ENCODE measurements at regions not wholly inside any gene's neighbourhood (a gene's known extent, or its start where the extent isn't known, plus 50 kb on each side); places are given as distances from the start of the nearest gene placed in this dataset.

DNA sequence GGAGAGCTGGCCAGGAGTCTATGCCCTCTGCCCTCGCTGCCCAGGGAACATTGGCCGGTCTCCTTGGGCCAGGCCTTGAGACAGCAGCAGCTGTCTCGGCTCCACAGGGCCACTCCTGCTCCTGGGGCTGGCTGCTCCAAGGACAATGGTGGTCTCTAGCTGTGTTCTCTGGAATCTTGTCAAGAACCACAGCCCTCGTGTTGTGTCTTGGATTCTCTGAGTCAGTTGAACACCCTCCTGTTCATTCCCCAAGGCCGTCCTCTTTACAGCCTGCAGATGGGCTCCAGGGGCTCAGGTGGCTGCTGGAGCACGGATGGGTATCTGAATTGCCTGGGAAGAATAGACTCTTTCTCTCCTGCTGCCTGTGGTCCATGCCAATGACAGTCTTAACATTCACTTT lies 511.1 kb downstream of the GLRX3 start:
- H3K79me1 ChIP-seq (replicated peaks; ENCODE audit: low read length, poor library complexity, severe bottlenecking), result no peaks in the 10 kb centered on the region
- H3K9ac ChIP-seq (ENCODE audit: low read length), result no peak overlapping the region
- no peak overlapping the region for H3K14ac ChIP-seq (ENCODE audit: low read length in 2 of 2)
- no peak overlapping the region for H3K4ac ChIP-seq (ENCODE audit: low read depth in 1 of 2, low read length in 2 of 2)
- 83% methylated on average over 6 of the region's 6 CpGs for WGBS
- H2BK5ac ChIP-seq (ENCODE audit: low read depth, low read length, poor library complexity, severe bottlenecking), result no peak overlapping the region
- H2BK15ac ChIP-seq (ENCODE audit: low read depth, poor library complexity, severe bottlenecking), result no peak overlapping the region
- no peaks in the 10 kb centered on the region for H3K27me3 ChIP-seq (ENCODE audit: control insufficient read depth in 1 of 2, insufficient read depth in 1 of 2, low read length in 2 of 2)
- no peak for DNase-seq
- H4K8ac ChIP-seq (ENCODE audit: low read length), result no peak overlapping the region
- no peak overlapping the region for H2AK5ac ChIP-seq (ENCODE audit: low read length, severe bottlenecking)
- no peaks in the 10 kb centered on the region for H3K36me3 ChIP-seq (ENCODE audit: control insufficient read depth in 1 of 2, insufficient read depth in 2 of 2, low read depth in 1 of 2, low read length in 2 of 2)
- no peak overlapping the region for H2BK12ac ChIP-seq (ENCODE audit: low read length in 2 of 2)
- H3K9me3 ChIP-seq (ENCODE audit: control insufficient read depth, low read length), result peaks cover 32% of the 10 kb centered on the region
- no peak overlapping the region for H3K27ac ChIP-seq (ENCODE audit: low read length, poor library complexity, severe bottlenecking)
- no peak overlapping the region for H4K91ac ChIP-seq (ENCODE audit: low read length)
- H3K4me3 ChIP-seq (ENCODE audit: insufficient read depth in 1 of 2, low read depth in 1 of 2, low read length in 2 of 2), result no peak overlapping the region
- no peaks in the 10 kb centered on the region for H3K4me1 ChIP-seq (ENCODE audit: control insufficient read depth, insufficient read depth, low read depth, low read length)
- no peak overlapping the region for H3K23ac ChIP-seq (ENCODE audit: low read length in 2 of 2)
- H2BK120ac ChIP-seq (ENCODE audit: low read depth, low read length), result no peak overlapping the region
- H3K4me2 ChIP-seq (ENCODE audit: low read length, poor library complexity, severe bottlenecking), result no peak overlapping the region
- no peak overlapping the region for H3K18ac ChIP-seq (ENCODE audit: low read depth in 1 of 2, low read length in 2 of 2)
- H2AFZ ChIP-seq (ENCODE audit: low read depth, low read length), result no peak overlapping the region

DNA sequence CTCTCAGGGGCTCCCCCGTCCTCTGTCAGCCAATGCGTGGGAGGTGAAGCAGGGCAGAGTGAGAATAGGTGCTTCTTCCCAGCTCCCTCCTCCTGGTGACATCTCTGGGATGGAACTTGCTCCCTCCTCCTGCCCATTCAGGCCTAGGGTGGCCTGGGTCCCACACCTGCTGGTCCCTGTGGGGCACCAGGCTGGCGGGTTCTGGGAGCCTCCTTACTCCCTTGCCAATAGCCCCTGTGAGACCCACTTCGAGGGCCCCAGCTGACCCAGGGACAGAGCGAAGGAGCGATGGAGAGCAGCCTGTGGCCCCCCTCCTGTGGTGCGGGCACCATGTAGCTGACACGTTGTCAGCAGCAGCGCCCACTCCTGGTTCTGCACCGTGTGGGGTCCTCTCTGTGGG lies 512.6 kb downstream of the GLRX3 start:
- Histone ChIP-seq H3K23ac (ENCODE audit: low read length in 2 of 2) (no peak overlapping the region), H4K8ac (ENCODE audit: low read length) (no peak overlapping the region), H3K4me1 (ENCODE audit: control insufficient read depth, insufficient read depth, low read depth, low read length) (no peaks in the 10 kb centered on the region), H2BK120ac (ENCODE audit: low read depth, low read length) (no peak overlapping the region), H3K79me1 (replicated peaks; ENCODE audit: low read length, poor library complexity, severe bottlenecking) (no peaks in the 10 kb centered on the region), H3K36me3 (ENCODE audit: control insufficient read depth in 1 of 2, insufficient read depth in 2 of 2, low read depth in 1 of 2, low read length in 2 of 2) (no peaks in the 10 kb centered on the region), H3K9ac (ENCODE audit: low read length) (no peak overlapping the region), H3K18ac (ENCODE audit: low read depth in 1 of 2, low read length in 2 of 2) (no peak overlapping the region), H3K27me3 (ENCODE audit: control insufficient read depth in 1 of 2, insufficient read depth in 1 of 2, low read length in 2 of 2) (no peaks in the 10 kb centered on the region), H2BK5ac (ENCODE audit: low read depth, low read length, poor library complexity, severe bottlenecking) (no peak overlapping the region), H3K14ac (ENCODE audit: low read length in 2 of 2) (no peak overlapping the region), H2AFZ (ENCODE audit: low read depth, low read length) (no peak overlapping the region), H3K9me3 (ENCODE audit: control insufficient read depth, low read length) (peaks cover 22% of the 10 kb centered on the region), H3K4me2 (ENCODE audit: low read length, poor library complexity, severe bottlenecking) (no peak overlapping the region), H3K4me3 (ENCODE audit: insufficient read depth in 1 of 2, low read depth in 1 of 2, low read length in 2 of 2) (no peak overlapping the region), H3K4ac (ENCODE audit: low read depth in 1 of 2, low read length in 2 of 2) (no peak overlapping the region), H2BK15ac (ENCODE audit: low read depth, poor library complexity, severe bottlenecking) (no peak overlapping the region), H3K27ac (ENCODE audit: low read length, poor library complexity, severe bottlenecking) (no peak overlapping the region), H4K91ac (ENCODE audit: low read length) (no peak overlapping the region), H2BK12ac (ENCODE audit: low read length in 2 of 2) (no peak overlapping the region), H2AK5ac (ENCODE audit: low read length, severe bottlenecking) (no peak overlapping the region)
- no peak for DNase-seq
- 73% methylated on average over 10 of the region's 10 CpGs for WGBS

DNA sequence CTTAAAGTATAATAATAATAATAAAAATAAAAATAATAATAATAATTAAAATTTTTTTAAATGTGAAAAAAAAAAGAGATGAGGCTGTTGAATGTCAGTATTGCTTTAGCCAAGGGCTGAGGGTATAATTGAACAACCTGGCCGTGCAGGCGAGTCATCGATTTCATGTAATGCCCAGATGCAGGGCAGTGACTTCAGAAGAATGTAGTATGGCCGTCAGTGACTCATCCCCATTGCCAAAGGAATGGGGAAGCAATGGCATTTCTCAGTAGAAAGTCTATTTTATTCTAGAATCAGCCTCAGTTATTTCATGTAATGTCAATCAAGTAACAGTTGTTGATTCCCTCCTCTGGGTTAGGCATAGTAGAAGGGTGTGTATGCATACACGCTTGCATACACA lies 516.4 kb downstream of the GLRX3 start:
- no peak overlapping the region for H3K4me3 ChIP-seq (ENCODE audit: insufficient read depth in 1 of 2, low read depth in 1 of 2, low read length in 2 of 2)
- no peak overlapping the region for H3K18ac ChIP-seq (ENCODE audit: low read depth in 1 of 2, low read length in 2 of 2)
- H2BK120ac ChIP-seq (ENCODE audit: low read depth, low read length), result no peak overlapping the region
- H3K36me3 ChIP-seq (ENCODE audit: control insufficient read depth in 1 of 2, insufficient read depth in 2 of 2, low read depth in 1 of 2, low read length in 2 of 2), result no peaks in the 10 kb centered on the region
- no peak overlapping the region for H3K27ac ChIP-seq (ENCODE audit: low read length, poor library complexity, severe bottlenecking)
- H4K91ac ChIP-seq (ENCODE audit: low read length), result no peak overlapping the region
- no peak overlapping the region for H2AFZ ChIP-seq (ENCODE audit: low read depth, low read length)
- no peak overlapping the region for H2BK5ac ChIP-seq (ENCODE audit: low read depth, low read length, poor library complexity, severe bottlenecking)
- no peak overlapping the region for H3K9ac ChIP-seq (ENCODE audit: low read length)
- H2BK12ac ChIP-seq (ENCODE audit: low read length in 2 of 2), result no peak overlapping the region
- H3K4me2 ChIP-seq (ENCODE audit: low read length, poor library complexity, severe bottlenecking), result no peak overlapping the region
- H3K79me1 ChIP-seq (replicated peaks; ENCODE audit: low read length, poor library complexity, severe bottlenecking), result no peaks in the 10 kb centered on the region
- 82% methylated on average over 3 of the region's 5 CpGs for WGBS
- H3K4me1 ChIP-seq (ENCODE audit: control insufficient read depth, insufficient read depth, low read depth, low read length), result no peaks in the 10 kb centered on the region
- no peaks in the 10 kb centered on the region for H3K27me3 ChIP-seq (ENCODE audit: control insufficient read depth in 1 of 2, insufficient read depth in 1 of 2, low read length in 2 of 2)
- DNase-seq, result no peak
- no peak overlapping the region for H3K23ac ChIP-seq (ENCODE audit: low read length in 2 of 2)
- no peak overlapping the region for H4K8ac ChIP-seq (ENCODE audit: low read length)
- H3K4ac ChIP-seq (ENCODE audit: low read depth in 1 of 2, low read length in 2 of 2), result no peak overlapping the region
- H2AK5ac ChIP-seq (ENCODE audit: low read length, severe bottlenecking), result no peak overlapping the region
- peaks cover 12% of the 10 kb centered on the region for H3K9me3 ChIP-seq (ENCODE audit: control insufficient read depth, low read length)
- no peak overlapping the region for H3K14ac ChIP-seq (ENCODE audit: low read length in 2 of 2)
- no peak overlapping the region for H2BK15ac ChIP-seq (ENCODE audit: low read depth, poor library complexity, severe bottlenecking)

DNA sequence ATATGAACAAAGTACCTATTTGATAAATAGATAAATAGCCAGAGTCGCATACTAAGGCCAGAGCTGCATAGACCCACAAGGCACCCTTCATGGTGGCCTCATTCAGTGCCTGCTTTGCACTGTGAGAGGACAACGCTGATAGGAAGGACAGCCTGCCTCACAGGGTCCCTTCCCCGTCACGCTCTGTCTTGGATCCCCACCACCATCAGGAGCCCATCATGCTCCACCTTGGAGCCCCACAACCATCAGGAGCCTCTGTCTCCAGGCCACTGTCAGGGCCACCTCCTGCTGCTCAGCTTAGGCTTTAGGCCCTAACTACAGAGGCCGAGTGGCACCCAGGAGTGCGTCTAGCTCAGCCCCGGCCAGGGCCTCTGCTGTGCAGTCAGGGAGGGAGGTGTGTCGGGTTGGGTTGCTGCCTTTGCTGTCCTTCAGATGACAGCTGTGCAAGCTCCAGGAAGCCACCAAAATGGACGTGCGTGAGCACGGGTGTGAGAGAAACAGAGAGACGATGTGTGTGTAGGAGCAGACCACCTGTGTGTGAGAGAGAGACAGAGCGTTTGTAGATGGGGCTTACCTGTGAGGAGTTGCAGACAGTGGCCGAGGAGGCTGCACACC lies 516.9 kb downstream of the GLRX3 start:
- no peak overlapping the region for H3K23ac ChIP-seq (ENCODE audit: low read length in 2 of 2)
- H3K14ac ChIP-seq (ENCODE audit: low read length in 2 of 2), result no peak overlapping the region
- H3K18ac ChIP-seq (ENCODE audit: low read depth in 1 of 2, low read length in 2 of 2), result no peak overlapping the region
- no peak overlapping the region for H4K91ac ChIP-seq (ENCODE audit: low read length)
- DNase-seq, result no peak
- no peaks in the 10 kb centered on the region for H3K27me3 ChIP-seq (ENCODE audit: control insufficient read depth in 1 of 2, insufficient read depth in 1 of 2, low read length in 2 of 2)
- no peak overlapping the region for H3K27ac ChIP-seq (ENCODE audit: low read length, poor library complexity, severe bottlenecking)
- no peak overlapping the region for H2BK5ac ChIP-seq (ENCODE audit: low read depth, low read length, poor library complexity, severe bottlenecking)
- H3K4me3 ChIP-seq (ENCODE audit: insufficient read depth in 1 of 2, low read depth in 1 of 2, low read length in 2 of 2), result no peak overlapping the region
- no peak overlapping the region for H3K9ac ChIP-seq (ENCODE audit: low read length)
- peaks cover 9% of the 10 kb centered on the region for H3K9me3 ChIP-seq (ENCODE audit: control insufficient read depth, low read length)
- H3K4me2 ChIP-seq (ENCODE audit: low read length, poor library complexity, severe bottlenecking), result no peak overlapping the region
- H2BK12ac ChIP-seq (ENCODE audit: low read length in 2 of 2), result no peak overlapping the region
- no peak overlapping the region for H2AK5ac ChIP-seq (ENCODE audit: low read length, severe bottlenecking)
- H2AFZ ChIP-seq (ENCODE audit: low read depth, low read length), result no peak overlapping the region
- H3K4ac ChIP-seq (ENCODE audit: low read depth in 1 of 2, low read length in 2 of 2), result no peak overlapping the region
- no peaks in the 10 kb centered on the region for H3K79me1 ChIP-seq (replicated peaks; ENCODE audit: low read length, poor library complexity, severe bottlenecking)
- H3K36me3 ChIP-seq (ENCODE audit: control insufficient read depth in 1 of 2, insufficient read depth in 2 of 2, low read depth in 1 of 2, low read length in 2 of 2), result no peaks in the 10 kb centered on the region
- H2BK15ac ChIP-seq (ENCODE audit: low read depth, poor library complexity, severe bottlenecking), result no peak overlapping the region
- H3K4me1 ChIP-seq (ENCODE audit: control insufficient read depth, insufficient read depth, low read depth, low read length), result no peaks in the 10 kb centered on the region
- no peak overlapping the region for H4K8ac ChIP-seq (ENCODE audit: low read length)
- H2BK120ac ChIP-seq (ENCODE audit: low read depth, low read length), result no peak overlapping the region
- WGBS, result 85% methylated on average over 14 of the region's 14 CpGs
